ENCODE measurements at regions not wholly inside any gene's neighbourhood (a gene's known extent, or its start where the extent isn't known, plus 50 kb on each side); places are given as distances from the start of the nearest gene placed in this dataset.

DNA sequence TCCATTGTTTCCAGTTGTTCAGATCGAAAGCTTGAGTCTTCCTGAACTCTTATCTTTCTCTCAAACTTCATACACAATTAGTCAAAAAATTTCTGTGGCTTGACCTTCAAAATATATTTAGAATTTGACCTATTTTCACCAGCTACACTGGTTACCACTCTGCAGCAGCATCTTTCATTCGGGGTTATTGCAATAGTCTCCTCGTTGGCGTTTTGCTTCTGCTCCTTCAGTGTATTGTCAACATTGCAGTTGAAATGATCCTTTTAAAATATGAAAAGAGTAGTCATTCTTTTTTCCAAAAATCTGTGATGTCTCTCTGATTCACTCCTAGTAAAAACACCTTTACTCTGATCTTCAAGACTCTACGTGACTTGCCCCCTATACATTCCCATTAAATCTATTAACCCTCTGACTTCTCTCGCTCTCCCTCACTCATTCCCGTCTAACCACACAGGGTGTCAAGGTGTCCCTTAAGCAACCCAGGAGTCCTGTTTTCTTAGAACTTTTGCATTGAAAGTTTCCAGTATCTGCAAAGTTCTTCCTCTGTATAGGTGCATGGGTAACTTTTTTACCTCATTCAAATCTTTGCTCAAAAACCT, 480.2 kb upstream of the B3GALT2 start:
- TF ChIP-seq, protein P1, sequence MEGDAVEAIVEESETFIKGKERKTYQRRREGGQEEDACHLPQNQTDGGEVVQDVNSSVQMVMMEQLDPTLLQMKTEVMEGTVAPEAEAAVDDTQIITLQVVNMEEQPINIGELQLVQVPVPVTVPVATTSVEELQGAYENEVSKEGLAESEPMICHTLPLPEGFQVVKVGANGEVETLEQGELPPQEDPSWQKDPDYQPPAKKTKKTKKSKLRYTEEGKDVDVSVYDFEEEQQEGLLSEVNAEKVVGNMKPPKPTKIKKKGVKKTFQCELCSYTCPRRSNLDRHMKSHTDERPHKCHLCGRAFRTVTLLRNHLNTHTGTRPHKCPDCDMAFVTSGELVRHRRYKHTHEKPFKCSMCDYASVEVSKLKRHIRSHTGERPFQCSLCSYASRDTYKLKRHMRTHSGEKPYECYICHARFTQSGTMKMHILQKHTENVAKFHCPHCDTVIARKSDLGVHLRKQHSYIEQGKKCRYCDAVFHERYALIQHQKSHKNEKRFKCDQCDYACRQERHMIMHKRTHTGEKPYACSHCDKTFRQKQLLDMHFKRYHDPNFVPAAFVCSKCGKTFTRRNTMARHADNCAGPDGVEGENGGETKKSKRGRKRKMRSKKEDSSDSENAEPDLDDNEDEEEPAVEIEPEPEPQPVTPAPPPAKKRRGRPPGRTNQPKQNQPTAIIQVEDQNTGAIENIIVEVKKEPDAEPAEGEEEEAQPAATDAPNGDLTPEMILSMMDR (IDR thresholded peaks at IDR 0.05; ENCODE audit: low read depth, low read length, poor library complexity, severe bottlenecking) = no peak
- no peak for TF ChIP-seq EZH2phosphoT487 (IDR thresholded peaks at IDR 0.05; ENCODE audit: borderline replicate concordance, low read length)
